ENCODE measurements at regions not wholly inside any gene's neighbourhood (a gene's known extent, or its start where the extent isn't known, plus 50 kb on each side); places are given as distances from the start of the nearest gene placed in this dataset.

- TF ChIP-seq CTCF (IDR thresholded peaks at IDR 0.05) (no peak), EP300 (IDR thresholded peaks at IDR 0.05) (no peak), POLR2A (IDR thresholded peaks at IDR 0.05; ENCODE audit: low read depth) (no peak), POLR2AphosphoS5 (IDR thresholded peaks at IDR 0.05) (no peak)
Observed at GRCh38 chr4:60938621-60939020, 261.5 kb upstream of the ADGRL3 start.
